HuH-7.5 (cell line): ENCODE measurements at regions not wholly inside any gene's neighbourhood (a gene's known extent, or its start where the extent isn't known, plus 50 kb on each side); places are given as distances from the start of the nearest gene placed in this dataset.

Source experiments
- DNase-seq: peaks from one replicate; pipeline ENCODE4 v3.0.0; 2011; ENCODE audit warnings: low spot score

- DNase-seq, result no peak
Observed at GRCh38 chr4:128488055-128488705, 200.6 kb upstream of the PGRMC2 start.

- DNase-seq, result no peak
Observed at GRCh38 chr4:128484896-128485295, 197.3 kb upstream of the PGRMC2 start.

DNA sequence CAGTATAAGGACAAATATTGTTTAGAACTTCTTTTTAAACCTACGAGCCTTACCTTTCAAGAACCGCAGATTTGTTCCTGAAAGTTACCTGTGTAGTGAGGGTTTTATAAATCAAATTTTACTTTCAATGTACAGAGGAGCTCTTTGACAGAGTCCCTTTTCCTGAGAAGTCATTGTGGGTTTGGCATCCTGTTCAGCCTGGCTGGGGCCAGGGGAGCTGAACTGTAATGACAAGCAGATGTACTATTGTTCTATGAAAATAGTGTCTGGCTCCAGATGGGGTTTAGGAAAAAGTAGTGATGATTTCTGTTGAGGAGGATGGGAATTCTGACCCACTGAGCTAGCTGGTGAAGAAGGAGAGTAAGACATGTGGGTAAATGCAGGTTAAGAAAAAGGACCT lies 196.2 kb upstream of the PGRMC2 start:
- no peak for DNase-seq

DNA sequence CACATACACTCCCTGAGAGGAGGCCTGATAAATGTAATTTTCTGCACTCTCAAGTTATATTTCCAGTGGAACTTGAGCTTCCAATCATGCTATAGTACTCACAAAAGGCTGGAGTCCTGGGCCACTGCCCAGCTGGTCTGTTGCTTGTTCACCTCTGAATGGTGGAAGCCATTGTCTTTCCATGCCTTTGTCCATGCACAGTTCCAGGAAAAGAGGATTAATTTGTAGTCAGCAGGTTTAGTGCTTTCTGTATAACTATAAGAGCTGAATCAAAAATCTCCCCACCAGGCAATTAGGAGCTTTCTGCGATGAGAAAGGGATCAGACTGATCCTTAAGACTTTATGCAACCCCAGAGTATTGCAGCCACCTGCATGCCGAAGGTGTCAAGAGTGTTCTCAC lies 195.4 kb upstream of the PGRMC2 start:
- no peak for DNase-seq

DNA sequence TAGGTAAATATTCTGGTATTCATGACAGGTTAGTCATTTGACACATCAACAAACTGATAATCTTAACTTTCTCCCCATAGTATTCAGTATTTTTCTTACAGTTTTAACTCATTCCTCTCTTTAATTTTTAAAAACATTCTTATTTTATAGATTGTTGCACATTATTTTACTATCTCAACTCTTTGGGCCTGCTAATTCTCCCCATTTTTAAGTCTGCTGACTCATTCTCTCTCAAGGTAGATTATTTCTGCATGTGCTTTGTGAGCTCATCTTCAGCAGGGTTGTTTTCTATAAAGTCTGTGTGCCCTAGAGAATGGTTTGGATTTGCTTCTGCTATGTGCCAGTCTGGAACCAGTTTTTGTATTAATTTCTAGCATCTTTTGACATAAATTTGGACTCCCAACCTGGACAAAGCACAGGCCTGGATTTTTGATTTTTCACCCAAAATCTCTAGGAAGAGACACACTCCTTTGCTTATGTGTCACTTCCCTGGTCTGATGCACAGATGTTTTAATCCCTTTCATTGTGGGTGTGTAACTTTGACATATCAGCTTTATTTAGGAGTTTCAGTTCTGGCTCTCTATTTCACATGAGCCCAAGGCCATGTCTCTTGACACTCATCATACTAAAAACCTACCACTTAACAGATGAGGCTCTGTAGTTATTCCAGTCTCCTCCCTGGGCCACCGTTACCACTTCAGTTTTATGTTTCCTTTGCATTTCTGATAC lies 194.3 kb upstream of the PGRMC2 start:
- DNase-seq, result no peak

- no peak for DNase-seq
Observed at GRCh38 chr4:128480945-128481344, 193.3 kb upstream of the PGRMC2 start.

DNA sequence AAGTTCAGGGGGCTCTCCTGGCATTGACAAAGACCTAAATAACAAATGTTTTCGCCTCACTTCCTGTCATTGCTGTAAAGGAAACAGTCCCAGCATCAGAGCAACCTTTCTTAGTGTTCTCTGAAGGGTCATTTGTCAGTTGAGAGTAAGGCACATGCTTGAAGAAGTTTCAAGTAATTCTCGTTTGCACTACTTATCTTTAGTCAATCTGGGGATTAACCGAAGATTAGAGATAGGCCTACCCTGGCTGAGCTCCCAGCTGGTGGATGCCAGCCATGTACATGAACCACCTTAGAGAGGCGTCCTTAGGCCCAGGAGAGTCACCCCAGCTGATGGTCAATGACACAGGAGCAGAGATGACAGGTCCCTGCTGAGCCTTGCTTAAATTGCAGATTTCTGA lies 189.9 kb upstream of the PGRMC2 start:
- no peak for DNase-seq

GRCh38 chr4:128475597-128475996 lies 188.0 kb upstream of the PGRMC2 start:
- no peak for DNase-seq

- no peak for DNase-seq
Observed at GRCh38 chr4:128471576-128471975, 184.0 kb upstream of the PGRMC2 start.

DNA sequence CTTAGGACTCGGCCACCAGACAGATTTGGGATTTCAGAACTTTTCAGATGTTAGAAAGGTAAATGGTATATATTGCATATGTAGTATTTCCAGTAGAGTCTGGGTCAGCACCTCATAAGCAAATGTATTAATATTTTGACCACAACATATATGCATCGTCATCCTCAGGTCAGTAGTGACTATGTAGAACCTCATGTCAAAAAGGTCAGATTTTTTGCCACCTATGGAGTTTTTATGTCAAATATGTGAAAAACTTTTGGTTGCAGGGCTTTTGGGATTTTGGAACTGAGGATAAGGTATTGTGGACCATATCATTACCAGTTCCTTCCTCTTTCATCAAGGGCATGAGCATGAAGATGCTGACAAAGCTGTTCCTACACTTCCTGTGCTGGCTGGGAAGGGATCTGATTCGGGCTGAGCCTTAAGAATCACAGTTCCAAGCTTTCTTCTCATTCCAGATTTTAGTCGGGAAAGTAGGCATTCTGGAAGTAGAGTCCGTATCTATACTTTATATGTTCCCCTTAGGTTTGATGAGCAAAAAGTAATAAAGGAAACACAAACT lies 183.0 kb upstream of the PGRMC2 start:
- DNase-seq, result no peak

DNA sequence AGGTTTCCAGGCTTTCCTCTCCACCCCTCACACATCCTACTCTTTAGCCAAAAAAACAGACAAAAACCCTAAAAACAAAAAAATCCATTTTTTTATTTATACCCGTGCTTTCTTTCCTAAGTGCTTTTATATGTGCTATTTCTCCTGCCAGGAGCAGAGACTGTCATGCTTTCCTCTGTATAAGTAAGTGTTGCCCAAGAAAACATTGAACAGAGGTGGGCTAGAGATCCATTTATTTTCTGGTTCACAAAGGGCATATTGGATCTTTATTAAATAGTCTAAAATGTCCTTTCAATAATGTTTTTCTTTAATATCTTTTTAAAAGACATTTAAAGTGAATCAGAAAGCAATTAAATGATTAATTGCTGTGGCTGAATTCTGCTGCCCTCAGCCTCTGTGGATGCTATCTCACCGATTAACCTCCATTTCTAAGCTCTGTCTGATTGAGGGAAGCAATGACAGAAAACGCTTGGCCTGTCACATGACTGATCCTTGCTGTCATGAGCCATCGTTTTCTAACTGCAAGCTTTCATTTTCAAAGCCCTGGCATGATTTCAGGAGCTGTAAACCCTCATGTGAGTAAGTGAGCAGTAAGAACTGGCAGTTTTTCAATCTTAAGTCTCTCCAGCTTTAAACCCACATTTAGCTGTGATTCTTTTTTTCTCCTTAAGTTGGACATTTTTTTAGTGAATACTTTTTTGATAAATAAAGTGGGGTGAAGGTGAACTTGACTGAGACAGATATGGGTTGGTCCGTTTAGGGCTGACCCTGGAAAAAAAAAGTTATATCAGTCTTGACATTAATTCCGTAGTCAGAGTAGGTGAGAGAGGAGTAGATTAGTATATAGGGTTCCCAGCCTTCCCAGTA lies 180.7 kb upstream of the PGRMC2 start:
- no peak for DNase-seq

- DNase-seq, result no peak
Observed at GRCh38 chr4:128465523-128465922, 177.9 kb upstream of the PGRMC2 start.

- DNase-seq, result no peak
Observed at GRCh38 chr4:128463006-128463405, 175.4 kb upstream of the PGRMC2 start.

DNA sequence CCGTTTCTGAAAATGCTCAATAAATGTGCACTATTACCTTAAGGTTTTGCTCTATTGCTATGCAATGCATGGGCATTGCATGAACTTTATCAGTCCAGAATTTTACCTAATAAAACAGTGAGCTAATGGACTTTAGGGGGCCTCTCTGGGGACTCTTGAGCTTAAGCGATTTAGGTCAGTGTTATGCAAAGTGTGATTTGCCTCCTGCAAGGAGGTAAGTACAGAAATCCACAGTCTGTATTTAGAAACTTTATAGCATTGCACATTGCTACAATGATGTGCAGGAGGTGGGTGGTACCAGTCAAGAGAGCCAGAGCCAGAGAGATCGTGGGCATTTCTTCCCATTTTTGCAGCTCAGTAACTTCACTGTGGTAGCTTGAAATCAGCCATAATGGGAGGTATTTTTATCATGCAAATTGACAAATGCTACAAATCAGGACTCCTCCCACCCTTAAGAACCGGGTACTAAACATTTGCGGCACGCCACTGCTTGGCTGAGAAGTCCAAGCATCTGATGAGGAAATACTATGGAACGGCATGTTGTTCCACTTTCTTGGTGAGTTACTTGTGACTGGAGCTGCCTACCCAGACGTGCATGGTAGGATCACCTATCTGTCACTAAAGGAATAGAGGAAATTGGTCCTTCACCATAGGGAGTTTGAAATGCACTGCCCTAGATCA lies 174.6 kb upstream of the PGRMC2 start:
- no peak for DNase-seq

- DNase-seq, result no peak
Observed at GRCh38 chr4:128461291-128462102, 173.9 kb upstream of the PGRMC2 start.

DNA sequence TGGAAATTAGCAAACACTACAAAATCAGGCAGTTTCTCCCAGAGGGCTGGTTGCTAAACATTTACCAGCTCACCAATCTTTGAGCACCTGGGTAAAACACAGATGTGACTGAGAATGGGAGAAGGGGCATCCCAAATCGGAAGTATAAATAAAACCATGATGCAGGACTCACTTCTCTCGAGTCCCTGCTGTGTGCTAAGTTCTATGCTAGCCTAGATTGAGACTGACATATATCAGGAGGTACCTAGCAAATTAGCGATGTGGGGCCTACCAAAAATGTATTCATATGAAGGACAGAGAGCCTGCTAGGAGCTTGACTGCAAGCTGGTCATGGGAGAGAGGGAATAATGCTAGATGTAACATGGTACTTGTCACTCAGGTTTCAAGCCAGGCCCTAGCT lies 171.9 kb upstream of the PGRMC2 start:
- no peak for DNase-seq

DNA sequence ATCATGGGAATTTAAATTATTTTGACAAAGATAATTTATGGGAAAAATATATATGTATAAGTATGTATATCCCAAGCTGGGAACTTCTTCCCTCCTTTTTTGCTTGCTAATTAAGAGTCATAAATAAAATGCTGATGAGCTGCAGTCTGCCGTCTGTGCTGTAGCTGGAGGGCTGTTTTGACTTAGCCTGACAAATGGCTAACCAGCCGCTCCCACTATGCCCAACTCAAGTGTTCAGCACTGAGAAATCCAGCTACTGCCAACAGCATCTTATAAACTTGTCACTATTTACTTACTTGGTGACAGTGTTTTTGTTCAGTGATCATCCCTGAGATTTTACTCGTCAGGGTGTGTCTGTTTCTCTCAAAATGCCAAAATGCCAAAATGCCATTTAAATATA lies 171.2 kb upstream of the PGRMC2 start:
- no peak for DNase-seq

- DNase-seq, result no peak
Observed at GRCh38 chr4:128457726-128458125, 170.1 kb upstream of the PGRMC2 start.

DNA sequence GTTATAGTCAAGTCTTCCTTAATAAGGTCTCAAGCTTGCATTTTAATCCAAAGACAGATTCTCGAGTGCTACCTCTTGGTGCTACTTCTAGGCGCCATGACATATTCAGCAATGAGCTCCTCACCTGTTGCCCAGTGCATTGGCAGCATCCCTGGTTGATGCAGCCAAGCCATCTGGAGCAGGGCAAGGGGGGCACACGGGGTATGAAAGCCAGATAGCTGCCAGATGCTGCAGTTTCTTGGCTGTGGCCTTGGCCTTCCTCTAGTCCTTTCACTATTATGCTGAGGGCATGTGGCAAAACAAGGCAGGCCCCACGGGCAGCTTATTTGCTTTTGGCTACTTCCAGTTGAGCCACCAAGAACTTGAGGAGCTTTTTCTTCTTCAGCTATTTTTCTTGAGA lies 168.6 kb upstream of the PGRMC2 start:
- no peak for DNase-seq

DNA sequence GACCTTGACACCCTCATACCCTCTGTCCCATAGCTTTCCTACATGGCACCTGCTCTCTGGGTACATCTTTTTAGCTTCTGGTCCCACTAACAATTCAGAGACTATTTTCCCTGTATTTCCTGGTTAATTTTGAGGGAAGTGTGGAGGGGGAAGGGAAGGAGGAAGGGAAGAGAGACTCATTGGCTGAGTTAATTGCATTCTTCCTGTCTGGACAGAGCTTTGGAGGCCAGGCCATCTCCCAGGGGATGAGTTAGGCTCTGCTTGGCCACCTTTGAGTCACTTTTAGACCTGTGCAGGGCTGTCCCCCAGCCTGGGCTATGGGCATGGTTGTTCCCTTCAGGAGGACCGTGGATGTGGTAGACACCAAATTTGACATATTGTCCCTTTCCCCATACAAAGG lies 167.9 kb upstream of the PGRMC2 start:
- DNase-seq, result no peak

GRCh38 chr4:128454881-128455280 lies 167.3 kb upstream of the PGRMC2 start:
- DNase-seq, result no peak
